ENCODE measurements at regions not wholly inside any gene's neighbourhood (a gene's known extent, or its start where the extent isn't known, plus 50 kb on each side); places are given as distances from the start of the nearest gene placed in this dataset.

DNA sequence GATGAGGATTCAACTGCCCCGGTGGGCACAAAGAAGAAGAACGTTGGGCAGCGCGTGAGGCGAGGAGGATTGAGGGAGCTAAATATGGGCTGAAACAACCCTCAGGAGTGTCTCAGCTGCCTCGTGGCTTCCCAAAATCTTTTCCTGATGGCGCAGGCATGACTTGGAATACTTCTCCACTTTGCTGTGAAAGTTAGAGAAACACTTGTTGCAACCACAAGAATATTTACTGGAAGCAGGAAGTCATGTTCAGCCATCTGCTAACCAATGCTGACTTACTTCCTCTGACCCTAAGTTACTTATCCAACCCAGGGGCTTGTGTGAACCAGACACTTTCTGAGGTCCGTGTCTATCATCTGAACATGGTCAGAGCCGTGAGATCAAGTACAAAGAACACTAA is 148.8 kb downstream of the ARL4C start:
- no peak overlapping the region for H3K4me3 ChIP-seq (ENCODE audit: control insufficient read depth, low read depth, low read length)
- DNase-seq (ENCODE audit: low read depth), result no peak
- TF ChIP-seq, protein P1, sequence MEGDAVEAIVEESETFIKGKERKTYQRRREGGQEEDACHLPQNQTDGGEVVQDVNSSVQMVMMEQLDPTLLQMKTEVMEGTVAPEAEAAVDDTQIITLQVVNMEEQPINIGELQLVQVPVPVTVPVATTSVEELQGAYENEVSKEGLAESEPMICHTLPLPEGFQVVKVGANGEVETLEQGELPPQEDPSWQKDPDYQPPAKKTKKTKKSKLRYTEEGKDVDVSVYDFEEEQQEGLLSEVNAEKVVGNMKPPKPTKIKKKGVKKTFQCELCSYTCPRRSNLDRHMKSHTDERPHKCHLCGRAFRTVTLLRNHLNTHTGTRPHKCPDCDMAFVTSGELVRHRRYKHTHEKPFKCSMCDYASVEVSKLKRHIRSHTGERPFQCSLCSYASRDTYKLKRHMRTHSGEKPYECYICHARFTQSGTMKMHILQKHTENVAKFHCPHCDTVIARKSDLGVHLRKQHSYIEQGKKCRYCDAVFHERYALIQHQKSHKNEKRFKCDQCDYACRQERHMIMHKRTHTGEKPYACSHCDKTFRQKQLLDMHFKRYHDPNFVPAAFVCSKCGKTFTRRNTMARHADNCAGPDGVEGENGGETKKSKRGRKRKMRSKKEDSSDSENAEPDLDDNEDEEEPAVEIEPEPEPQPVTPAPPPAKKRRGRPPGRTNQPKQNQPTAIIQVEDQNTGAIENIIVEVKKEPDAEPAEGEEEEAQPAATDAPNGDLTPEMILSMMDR (conservative IDR thresholded peaks at IDR 0.05; ENCODE audit: control insufficient read depth, insufficient read depth, low read depth, low read length), result no peak

GRCh38 chr2:234345921-234346320 is 151.0 kb downstream of the ARL4C start:
- TF ChIP-seq, protein P1 (conservative IDR thresholded peaks at IDR 0.05; ENCODE audit: control insufficient read depth, insufficient read depth, low read depth, low read length), result no peak
- no peak for DNase-seq (ENCODE audit: low read depth)
- H3K4me3 ChIP-seq (ENCODE audit: control insufficient read depth, low read depth, low read length), result no peak overlapping the region

DNA sequence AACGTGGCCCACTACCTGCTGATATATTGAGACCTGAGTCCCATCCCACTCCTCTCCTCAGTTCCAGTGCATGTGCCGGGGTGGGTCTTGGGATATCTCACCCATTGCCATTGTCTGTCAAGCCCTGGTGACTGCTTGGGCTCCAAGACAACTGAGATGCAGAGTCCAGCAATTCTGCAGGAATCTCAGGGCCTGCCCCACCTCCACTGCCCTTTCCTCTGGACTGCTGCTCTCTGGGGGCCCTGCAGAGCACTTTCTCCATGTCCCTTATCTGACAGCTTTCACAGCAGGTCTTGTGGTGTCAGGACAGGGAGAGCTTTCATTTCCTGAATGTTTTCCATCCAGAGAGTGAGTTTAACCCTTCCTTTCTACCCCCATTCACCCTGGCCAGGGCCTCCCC is 152.9 kb downstream of the ARL4C start:
- TF ChIP-seq, protein P1 (conservative IDR thresholded peaks at IDR 0.05; ENCODE audit: control insufficient read depth, insufficient read depth, low read depth, low read length), result no peak
- DNase-seq (ENCODE audit: low read depth), result no peak
- no peak overlapping the region for H3K4me3 ChIP-seq (ENCODE audit: control insufficient read depth, low read depth, low read length)

GRCh38 chr2:234343372-234343771 is 153.5 kb downstream of the ARL4C start:
- DNase-seq (ENCODE audit: low read depth), result no peak
- no peak overlapping the region for H3K4me3 ChIP-seq (ENCODE audit: control insufficient read depth, low read depth, low read length)
- TF ChIP-seq, protein P1 (conservative IDR thresholded peaks at IDR 0.05; ENCODE audit: control insufficient read depth, insufficient read depth, low read depth, low read length), result no peak

GRCh38 chr2:234341306-234341985 is 155.4 kb downstream of the ARL4C start:
- H3K4me3 ChIP-seq (ENCODE audit: control insufficient read depth, low read depth, low read length), result no peak overlapping the region
- TF ChIP-seq, protein P1 (conservative IDR thresholded peaks at IDR 0.05; ENCODE audit: control insufficient read depth, insufficient read depth, low read depth, low read length), result no peak

GRCh38 chr2:234339501-234339900 is 157.4 kb downstream of the ARL4C start:
- no peak overlapping the region for H3K4me3 ChIP-seq (ENCODE audit: control insufficient read depth, low read depth, low read length)
- TF ChIP-seq, protein P1 (conservative IDR thresholded peaks at IDR 0.05; ENCODE audit: control insufficient read depth, insufficient read depth, low read depth, low read length), result no peak
- DNase-seq (ENCODE audit: low read depth), result no peak

More at GRCh38 chr2:234341306-234341985, 155.4 kb downstream of the ARL4C start:
- no peak for DNase-seq (ENCODE audit: low read depth)

Measured in fibroblast of mammary gland (primary cell).